ENCODE measurements at regions not wholly inside any gene's neighbourhood (a gene's known extent, or its start where the extent isn't known, plus 50 kb on each side); places are given as distances from the start of the nearest gene placed in this dataset.
"Not testable (repeated sequence)": the region's sequence is repeated elsewhere in the genome, so short reads cannot be mapped to it uniquely, and the experiment has no call there.

- not testable (repeated sequence) for TF ChIP-seq CTCF, POLR2A (IDR thresholded peaks at IDR 0.05)
These were observed 107.0 kb upstream of the DAB1 start for GRCh38 chr1:57530911-57531260.
